Choroid plexus epithelial cell (primary cell): ENCODE measurements at regions not wholly inside any gene's neighbourhood (a gene's known extent, or its start where the extent isn't known, plus 50 kb on each side); places are given as distances from the start of the nearest gene placed in this dataset.

Experiments used
- DNase-seq: peaks from one replicate; pipeline ENCODE4 v3.0.0-alpha.2; 2010; ENCODE audit warnings: low read depth
- H3K4me3 ChIP-seq: 2 replicates; pipeline ENCODE4 v1.5.1; 2011; ENCODE audit warnings: low read depth, mild to moderate bottlenecking, control low read depth, low read length, moderate library complexity
- TF ChIP-seq, protein P1 (sequence below): conservative IDR thresholded peaks from 2 replicates; pipeline ENCODE4 v1.5.1; 2011; ENCODE audit warnings: low read depth, mild to moderate bottlenecking, control low read depth, inconsistent platforms, low read length, moderate library complexity

DNA sequence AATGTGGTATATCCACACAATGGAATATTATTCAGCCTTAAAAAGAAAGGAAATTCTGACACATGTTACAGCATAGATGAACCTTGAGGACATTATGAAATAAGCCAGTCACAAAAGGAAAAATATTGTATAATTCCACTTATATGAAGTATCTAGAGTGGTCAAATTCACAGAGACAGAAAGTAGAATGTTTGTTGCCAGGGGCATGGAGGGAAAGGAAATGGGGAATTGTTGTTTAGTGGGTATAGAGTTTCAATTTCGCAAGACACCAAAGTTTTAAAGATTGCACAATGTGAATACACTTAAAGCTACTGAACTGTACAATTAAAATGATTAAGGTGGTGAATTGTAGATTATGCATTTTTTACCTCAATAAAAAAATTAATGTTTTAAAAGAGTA is 92.9 kb downstream of the TXNL1 start:
- DNase-seq = no peak
- no peak overlapping the region for H3K4me3 ChIP-seq
- TF ChIP-seq, protein P1, sequence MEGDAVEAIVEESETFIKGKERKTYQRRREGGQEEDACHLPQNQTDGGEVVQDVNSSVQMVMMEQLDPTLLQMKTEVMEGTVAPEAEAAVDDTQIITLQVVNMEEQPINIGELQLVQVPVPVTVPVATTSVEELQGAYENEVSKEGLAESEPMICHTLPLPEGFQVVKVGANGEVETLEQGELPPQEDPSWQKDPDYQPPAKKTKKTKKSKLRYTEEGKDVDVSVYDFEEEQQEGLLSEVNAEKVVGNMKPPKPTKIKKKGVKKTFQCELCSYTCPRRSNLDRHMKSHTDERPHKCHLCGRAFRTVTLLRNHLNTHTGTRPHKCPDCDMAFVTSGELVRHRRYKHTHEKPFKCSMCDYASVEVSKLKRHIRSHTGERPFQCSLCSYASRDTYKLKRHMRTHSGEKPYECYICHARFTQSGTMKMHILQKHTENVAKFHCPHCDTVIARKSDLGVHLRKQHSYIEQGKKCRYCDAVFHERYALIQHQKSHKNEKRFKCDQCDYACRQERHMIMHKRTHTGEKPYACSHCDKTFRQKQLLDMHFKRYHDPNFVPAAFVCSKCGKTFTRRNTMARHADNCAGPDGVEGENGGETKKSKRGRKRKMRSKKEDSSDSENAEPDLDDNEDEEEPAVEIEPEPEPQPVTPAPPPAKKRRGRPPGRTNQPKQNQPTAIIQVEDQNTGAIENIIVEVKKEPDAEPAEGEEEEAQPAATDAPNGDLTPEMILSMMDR = no peak

DNA sequence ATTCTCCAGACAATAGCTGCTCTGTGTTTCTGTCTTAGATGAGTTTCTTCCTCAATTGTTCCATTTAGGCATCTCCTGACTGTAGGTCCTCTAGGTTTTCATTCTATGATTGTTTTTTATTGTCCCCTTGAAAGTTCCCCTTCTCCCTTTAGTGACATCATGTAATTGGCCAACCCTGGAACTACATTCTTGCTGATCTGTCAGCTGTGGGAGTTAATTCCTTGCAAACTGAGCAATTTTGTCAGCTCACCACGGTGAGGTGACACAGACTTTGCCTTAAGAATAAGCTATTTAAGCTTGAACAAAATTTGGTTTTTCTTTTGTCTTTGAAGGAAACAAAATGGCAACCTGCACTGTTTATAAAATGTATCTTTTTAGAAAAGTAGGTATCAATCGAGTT is 95.9 kb downstream of the TXNL1 start:
- DNase-seq = no peak
- TF ChIP-seq, protein P1 = no peak
- H3K4me3 ChIP-seq = no peak overlapping the region

DNA sequence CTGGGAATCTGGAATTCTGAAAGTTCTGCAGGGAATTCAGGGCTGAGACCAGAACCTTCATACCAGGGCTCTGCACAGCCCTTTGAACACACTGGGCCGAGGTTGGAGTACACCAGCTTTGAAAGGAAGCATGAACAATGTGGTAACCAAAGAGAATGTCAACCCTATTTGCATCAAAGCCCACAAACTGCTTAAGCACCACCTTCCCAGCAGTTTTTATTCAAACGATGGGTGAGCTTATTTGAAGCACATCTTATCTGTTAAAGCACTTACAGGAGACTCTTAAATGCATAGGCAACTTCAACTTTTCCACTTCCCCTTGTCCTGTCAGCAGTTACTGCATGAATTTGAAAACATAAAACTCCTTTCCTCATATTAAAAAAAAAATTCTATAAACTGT is 96.6 kb downstream of the TXNL1 start:
- H3K4me3 ChIP-seq = no peak overlapping the region
- no peak for DNase-seq
- TF ChIP-seq, protein P1 = no peak

DNA sequence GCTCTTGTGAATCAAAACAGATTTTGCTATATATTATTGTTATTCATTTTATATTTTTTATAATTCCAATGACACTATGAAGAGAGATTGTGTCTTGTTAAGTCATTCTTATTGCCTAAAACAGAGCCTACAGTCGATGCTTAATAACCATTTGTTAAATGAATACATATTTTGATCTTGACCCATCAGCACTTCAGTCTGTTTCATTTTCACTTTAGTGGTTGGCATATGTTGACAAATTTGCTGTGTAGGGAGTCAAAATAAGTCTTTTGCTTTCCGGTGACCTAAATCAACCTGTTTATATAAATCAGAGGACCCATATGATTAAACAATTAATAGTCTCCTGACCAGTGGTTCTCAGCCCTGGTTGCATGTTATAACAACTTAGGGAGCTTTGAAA is 97.1 kb downstream of the TXNL1 start:
- TF ChIP-seq, protein P1 = no peak
- no peak overlapping the region for H3K4me3 ChIP-seq
- DNase-seq = no peak

DNA sequence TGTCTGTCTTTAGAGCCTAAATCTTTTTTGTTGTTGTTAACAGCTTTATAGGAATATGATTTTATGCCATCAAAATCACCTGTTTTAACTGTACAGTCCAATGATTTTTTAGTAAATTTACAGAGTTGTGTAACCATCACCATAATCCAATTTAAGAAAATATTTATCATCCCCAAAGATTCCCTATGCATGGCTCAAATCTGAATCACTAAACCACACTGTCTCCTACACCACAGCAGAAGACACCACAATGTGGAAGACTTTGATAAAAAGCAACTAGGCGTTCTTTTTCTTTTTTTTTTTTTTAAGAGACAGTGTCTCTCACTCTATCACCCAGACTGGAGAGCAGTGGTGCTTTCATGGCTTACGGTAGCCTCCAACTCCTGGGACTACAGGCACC is 99.6 kb downstream of the TXNL1 start:
- H3K4me3 ChIP-seq = no peak overlapping the region
- TF ChIP-seq, protein P1 = no peak
- DNase-seq = no peak

DNA sequence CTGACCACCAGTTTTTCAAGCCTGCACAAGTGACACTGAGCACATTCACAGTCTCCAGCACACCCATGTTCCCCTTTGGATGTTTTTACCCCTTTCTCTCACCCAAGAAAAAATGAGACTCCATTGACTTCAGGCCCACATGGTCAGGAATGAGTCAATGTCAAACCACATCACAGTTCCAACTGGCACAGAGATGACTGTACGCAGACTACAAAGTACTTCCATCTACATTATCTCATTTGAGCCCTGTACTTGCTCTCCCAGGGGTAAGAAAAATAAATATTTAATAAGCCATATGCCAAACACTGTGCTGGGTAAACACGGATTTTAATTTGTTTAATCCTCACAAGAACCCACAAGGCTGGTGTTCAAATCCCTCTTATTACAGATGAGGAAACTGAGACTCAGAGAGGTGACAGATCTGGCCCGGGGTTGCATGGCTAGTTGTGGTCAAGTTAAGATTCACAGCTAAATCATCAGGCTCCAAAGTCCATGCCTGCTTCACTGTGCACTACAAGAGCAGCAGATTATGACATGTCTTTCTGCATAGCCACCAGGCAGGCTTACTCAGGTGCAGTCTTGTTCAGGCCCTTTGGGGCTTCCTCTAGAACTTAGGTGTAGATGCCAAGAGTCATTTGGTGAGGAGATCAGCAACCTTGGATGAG is 106.1 kb downstream of the TXNL1 start:
- TF ChIP-seq, protein P1 = no peak
- no peak for DNase-seq
- no peak overlapping the region for H3K4me3 ChIP-seq

DNA sequence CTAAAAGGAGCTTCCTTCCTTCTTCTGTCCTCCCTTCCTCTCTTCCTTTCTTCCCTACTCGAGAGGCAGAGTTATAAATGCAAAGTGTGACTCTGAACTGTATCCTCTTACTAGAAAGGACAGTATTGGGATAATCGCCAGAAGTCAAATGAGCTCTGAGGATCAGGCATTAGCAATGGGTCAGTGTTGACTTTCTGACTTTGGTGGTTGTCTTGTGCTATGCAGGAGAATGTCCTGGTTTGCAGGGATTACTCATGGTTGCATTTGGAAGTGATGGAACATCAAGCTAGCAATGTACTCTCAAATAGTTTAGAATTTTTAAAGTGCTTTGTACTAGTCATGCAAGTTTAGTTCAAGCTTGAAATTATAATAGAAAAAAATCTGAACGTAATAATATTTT is 115.6 kb downstream of the TXNL1 start:
- no peak overlapping the region for H3K4me3 ChIP-seq
- peak; percentile 13 for DNase-seq
- TF ChIP-seq, protein P1 = no peak
